DMS 273 treated with DMSO at 0.1 percent for 48 hours (cell line): ENCODE measurements at regions not wholly inside any gene's neighbourhood (a gene's known extent, or its start where the extent isn't known, plus 50 kb on each side); places are given as distances from the start of the nearest gene placed in this dataset.
"Not testable (repeated sequence)": the region's sequence is repeated elsewhere in the genome, so short reads cannot be mapped to it uniquely, and the experiment has no call there.

Source experiments
- DNase-seq: peaks from one replicate; lab custom pipeline; 2025; lab: John Stamatoyannopoulos, UW

DNA sequence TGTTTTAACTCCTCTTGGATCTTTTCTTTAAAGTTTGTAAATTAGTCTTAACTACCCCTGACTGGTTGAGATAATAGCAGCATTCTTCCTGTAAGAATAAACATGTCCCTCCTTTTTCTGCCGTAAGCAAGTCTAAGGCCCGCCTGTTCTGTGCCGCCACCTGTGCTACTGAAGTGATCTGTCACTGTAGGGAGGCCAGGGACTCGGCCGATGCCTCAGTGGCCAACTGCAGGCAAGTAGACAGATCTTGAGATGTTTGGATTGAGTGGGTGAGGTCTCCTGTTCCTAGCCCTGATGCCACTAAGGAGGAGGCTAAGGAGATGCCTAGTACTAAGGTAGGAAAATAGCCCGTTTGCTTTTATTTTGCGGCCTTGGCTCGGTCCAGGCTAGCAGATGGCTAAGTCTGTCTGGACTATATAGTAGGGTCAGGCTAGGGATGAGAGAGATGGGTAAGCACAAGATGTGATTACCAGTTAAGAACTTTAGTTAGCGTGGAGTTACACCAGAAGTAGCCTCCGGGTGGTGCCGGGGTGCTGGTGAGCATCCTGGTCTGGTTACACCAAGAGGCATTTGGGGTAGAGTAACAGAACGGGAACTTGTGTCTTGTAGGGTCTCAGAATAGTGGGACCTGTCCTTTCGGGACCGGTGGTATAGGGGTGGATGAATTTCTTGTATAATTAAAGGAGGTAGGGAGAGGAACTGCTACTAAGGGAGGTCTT is 584.2 kb downstream of the SUCLG1 start:
- no peak for DNase-seq

DNA sequence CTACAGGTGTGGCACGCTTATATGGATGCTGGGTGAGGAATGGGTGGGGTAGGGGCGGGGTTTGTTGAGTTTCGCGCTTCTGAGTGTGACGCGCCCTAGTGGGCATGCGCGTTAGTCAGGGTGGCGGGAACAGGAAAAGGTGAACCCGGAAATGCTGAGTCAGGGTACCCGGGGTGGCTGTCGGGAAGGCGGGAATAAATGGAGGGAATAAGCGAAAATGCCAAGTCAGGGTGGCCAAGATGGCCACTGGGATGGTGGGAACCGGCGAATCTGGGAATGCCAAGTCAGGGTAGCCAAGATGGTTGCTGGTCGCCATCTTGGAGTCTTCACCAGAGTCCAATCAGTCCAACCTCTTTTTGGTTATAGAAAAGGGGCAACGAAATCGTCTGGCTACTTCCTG is 585.0 kb downstream of the SUCLG1 start:
- no peak for DNase-seq

DNA sequence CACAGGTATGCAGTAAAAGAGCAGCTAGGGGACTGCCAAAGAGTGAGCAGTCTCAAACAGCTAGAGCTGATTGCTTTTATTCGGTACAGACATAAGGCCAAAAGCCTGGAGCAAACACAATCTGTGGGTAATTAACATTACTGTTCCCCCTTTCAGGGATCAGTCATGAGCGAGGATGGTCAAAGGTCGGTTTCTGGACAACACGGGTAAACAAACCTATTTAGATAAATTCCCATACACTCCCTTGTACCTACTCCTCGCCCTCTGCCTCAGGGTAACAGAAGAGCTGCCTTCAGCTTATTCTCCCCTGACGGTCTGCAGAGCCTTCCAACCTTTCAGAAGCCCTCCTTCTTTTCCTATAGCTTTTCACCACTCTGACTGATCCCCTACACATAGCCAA is 586.0 kb downstream of the SUCLG1 start:
- DNase-seq: no peak

DNA sequence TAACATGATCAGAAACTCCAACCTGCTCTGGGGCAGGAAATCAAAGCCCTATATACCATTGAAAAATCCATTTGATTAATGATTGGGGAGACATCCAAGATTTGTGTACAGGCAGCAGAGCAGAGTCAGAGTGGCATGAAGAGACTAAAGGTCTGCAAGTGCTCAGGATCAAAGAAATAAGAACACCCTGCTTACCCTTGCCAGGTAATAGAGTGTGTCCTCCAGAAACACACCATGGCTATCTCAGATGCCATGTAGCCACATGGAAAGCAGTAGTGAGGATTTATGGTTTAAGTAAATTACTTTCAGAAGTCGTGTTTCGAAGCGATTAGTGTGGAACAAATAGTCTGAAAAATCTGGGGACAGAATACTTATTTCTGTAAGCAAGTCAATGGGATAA is 592.9 kb downstream of the SUCLG1 start:
- DNase-seq: no peak

DNA sequence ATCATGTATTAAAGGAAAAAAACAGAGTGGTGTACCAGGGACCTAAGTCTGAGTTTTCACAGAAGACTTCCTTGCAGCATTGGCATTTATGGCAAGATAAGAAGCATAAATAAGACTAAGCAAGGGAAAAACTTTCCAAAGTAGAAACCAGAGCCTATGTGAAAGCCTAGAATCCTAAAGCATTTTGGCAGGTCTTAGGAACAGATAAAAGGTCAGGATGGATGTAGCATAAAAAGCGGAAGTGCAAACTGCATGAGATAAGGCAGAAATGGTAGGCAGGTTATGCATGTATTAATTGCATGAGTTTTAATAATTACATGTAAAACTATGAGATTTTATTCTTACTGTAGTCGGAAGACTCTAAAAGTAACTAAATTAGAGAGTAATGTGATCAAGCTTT is 596.5 kb downstream of the SUCLG1 start:
- DNase-seq: no peak

DNA sequence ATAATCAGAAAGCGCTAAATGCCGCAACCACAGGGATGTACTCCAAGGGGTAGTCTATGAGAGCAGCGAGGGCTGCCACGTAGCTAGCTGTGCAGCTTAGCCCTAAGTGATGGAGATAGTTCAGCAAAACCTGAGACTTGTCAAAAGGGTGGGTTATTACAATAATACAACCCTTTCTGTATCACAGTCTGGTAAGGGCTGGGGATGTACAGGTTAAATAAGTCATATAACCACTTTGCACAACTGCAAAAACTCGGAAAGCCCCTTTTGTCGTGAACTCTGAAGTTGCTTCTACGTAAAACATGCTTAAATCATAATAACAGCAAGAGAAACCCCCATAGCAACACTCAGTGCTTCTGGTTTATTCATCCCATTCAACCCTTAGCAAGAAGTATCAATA is 598.8 kb downstream of the SUCLG1 start:
- no peak for DNase-seq

DNA sequence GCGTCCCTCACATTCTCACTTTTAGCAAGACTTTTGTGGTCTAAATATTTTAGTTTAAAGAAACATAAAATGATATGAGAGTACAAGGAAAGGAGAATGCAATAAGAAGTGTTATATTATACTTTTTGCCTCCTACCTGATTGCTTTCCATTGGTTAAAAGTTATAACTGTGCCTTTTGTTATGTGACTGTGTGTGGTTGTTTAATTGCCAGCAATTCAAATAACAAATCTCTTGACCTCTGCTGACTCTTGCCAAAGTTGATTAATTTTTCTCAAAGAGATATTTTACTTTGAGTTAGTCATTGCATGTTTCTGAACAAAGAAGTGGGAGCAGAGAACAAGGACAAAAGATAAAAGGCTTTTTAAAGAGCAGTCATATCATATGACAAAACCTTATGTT is 599.5 kb downstream of the SUCLG1 start:
- DNase-seq: no peak

DNA sequence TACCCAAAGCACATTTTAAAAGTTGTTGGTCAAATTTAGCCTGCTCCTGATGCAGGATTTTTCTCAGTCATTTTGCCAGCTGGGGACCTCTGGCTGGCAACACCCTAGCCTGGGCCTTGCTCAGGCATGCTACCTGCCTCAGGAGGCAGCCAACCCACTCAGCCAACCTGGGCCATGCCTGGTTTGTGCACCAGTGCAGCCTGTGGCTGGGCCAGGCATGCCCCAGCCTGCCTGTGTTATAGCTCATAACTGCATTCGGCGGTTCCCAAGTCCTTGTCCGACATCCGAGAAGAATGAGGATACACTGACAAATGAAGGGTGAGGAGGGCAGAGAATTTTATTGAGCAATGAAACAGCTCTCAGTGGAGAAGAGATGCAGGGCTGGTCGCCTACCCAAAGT is 608.0 kb downstream of the SUCLG1 start:
- DNase-seq: no peak

DNA sequence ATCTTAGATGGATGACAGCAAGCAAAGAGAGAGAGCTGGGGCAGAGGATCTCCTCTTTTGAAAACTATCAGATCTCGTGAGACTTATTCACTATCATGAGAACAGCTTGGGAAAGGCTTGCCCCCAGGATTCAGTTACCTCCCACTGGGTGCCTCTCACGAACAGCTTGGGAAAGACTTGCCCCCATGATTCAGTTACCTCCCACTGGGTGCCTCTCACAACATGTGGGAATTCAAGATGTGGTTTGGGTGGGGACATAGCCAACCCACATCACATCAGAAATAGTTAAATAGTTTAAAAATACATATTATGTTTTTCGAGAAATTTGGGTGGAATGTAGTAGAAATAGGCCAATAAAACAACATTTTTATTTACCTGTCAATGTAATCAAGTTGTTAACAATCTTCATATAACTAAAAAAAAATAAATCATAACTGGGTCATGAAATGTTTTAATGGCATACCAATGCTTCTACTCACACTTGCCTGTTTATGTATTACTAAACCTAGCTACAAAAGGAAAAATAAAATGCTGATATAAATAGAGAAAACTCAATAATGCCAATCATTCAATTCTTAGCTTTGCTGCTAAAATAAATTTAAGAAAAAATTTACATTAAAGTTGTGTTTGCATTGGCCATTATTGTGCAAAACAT is 608.9 kb downstream of the SUCLG1 start:
- DNase-seq: no peak

DNA sequence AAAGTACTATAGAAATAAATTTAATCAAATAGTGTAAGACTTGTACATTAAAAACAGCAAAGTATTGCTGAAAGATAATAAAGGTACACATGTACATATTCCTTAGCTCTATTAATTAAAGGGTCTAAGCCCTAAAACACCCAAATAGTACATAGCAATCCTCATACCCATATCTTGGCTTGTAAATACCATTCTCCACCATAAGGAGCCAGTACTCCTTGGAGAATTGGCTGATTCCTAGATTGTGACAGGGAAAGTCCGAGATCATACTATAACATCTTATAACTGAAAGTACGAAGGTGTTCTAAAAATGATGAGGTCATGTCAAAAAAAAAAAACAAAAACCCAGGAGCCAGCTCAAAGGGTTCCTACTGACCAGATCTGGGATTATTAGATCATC is 614.6 kb downstream of the SUCLG1 start:
- no peak for DNase-seq

DNA sequence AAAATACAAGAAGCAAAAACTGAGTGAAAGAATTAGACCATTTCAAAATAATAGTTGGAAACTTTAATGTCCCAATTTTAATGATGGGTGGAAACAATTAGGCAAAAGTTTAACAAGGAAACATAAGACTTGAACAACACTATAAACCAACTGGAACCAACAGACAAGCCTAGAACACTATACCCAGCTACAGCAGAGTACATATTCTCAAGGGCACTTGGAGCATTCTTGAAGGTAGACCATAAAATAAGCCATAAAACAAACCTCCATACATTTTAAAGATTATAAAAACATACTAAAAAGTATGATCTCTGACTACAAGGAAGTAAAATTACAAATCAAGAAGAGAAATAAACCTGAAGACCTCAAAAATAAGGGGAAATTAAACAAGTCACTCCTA is 616.7 kb downstream of the SUCLG1 start:
- DNase-seq: no peak

DNA sequence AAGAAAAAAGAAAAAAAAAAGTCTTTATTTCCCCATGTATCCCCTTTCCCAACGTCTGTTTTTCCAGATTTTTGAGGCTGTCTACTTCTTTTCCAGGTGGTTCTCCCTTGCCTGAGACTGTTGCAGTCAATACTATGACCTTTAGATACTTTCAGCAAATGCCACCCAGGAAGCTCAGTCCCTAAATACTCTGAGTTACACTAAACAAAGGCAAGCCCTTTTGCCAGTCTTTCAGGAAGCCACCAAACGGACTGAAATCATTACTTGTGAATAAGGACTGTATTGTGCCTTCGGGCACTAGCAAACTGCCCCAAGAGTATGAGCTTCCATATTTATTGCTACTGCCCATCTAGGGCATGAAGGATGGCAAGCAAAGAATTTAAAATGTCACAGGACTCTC is 621.3 kb downstream of the SUCLG1 start:
- no peak for DNase-seq

DNA sequence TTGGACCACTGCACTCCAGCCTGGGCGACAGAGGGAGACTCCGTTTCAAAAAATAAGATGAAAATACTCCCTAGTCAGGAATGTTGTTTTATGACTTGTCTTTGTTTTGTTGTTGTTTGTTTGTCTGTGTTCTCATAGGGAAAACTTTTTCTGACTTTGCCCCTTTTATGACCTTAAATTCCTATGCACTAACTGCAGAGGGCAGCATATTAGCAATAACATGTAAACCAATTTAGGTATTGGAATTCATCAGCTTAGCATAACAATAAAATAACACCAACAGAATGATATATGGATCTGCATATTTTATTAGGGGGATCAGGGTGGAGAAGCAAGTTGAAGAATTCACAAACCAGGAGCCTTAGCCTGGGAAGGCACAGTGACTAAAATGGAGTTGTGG is 631.5 kb downstream of the SUCLG1 start:
- DNase-seq: no peak

DNA sequence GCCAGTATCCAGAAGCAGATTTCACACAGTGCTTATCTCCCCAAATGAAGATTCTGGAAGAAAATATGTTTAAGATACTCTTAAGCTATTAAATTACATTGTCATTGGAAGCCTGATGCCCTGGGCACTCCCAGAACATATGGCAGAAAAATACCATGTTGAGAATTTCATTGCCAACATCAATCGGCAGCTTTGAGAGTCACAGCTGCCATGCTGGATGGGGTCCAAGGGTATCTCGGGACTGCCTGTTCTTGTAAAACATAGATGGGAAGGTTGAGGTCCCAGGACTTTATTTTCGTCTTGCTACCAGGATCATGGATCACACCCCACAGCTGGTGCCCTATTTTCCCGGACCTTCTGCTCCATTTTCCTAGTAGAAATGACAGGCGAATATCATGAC is 632.5 kb downstream of the SUCLG1 start:
- peak; percentile 93 for DNase-seq

DNA sequence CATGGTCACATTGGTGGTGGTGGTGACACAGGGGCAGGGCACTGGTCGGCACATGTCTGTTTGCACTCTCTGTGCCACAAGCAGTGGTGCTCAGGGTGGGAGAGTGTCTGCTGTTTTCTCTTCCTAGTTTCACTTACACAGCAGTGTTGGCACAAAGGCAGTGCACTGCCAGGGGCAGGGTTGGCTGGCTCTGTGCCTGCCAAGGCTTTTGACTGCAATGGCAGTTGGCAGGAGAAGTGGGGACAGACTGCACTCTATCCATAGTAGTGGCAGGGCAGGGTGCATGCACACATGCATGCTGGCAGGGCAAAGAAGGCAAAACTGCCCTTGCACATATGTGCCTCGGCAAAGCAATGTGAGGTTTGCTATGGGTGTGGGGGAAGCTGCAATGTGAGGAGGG is 635.9 kb downstream of the SUCLG1 start:
- no peak for DNase-seq

DNA sequence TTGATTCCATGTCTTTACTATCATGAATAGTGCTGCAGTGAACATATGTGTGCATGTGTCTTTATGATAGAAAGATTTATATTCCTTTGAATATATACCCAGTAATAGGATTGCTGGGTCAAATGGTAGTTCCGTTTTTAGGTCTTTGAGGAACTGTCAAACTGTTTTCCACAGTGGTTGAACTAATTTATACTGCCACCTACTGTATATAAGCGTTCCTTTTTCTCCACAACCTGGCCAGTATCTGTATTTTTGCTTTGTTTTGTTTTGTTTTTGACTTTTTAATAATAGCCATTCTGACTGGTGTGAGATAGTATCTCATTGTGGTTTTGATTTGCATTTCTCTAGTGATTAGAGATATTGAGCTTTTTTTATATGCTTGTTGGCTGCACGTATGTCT is 641.6 kb downstream of the SUCLG1 start:
- no peak for DNase-seq

DNA sequence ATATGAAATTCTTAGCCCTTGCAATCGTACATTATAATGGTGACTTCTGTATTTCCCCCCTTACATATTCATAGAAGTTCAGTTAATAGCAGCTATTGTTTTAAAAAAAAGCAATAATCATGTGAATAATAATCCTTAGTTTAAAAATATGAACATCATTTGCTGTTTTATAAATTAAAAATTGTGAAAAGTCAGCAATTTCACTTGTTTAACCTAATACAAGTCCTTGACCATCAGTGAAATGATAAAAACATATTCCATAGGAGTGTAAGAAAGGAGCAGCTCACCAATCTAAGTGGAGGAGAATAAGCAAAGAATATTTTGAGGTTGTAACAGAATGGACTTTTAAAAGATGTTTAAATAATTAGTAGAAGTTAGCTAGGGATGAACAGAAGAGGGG is 650.2 kb downstream of the SUCLG1 start:
- DNase-seq: no peak

DNA sequence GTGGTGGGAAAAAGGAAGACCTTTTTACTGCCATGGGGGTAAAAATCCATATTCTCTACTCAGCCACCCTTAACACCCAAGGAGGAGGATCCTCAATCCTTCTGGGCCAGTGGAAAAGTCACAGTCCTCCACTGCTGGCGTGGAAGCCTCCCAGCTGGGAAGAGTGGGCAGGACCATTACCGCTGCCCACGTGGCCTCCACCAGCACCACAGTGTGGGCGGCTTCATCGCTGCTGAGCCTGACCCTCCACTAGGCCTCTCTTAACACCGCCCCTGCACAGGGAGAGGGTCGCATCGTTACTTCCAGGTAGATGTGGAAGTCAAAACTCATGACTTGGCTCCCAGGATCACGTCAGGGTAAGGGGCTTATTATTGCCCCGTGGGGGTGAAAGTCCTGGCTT is 656.5 kb downstream of the SUCLG1 start:
- no peak for DNase-seq

DNA sequence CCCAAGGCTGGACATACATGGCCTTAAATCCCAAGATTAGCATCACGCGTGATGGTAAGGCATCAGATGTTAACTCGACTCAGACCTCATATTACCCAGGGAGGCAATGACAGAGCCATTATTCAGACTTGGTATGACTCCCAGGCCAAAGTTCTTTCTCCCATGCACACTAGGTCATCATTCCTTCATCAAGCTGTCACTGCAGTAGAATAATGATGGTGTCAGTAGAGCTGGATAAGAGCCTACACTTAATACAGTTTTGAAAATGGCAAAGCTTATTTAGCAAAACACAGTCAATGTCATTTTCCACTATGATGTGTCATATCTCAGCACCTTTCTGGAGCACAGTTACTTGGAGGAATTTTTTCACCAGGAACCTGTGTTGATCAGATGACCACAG is 663.3 kb downstream of the SUCLG1 start:
- no peak for DNase-seq

DNA sequence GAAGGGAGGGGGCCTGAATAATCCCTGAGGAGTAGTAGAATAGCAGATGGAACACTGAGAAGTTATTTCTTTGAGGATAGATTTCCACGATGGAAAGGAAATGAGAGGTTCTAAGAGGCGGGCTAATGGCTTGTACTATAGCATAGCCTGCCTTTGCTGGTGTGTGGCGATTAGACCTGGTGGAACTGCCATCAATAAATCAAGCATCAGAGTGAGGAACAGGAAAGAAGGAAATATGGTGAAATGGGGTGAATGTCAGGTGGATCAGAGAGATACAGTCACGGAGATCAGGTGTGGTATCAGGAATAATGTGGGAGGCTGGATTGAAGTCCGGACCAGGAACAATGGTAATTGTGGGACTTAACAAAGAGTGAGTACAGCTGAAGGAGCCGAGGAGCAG is 668.6 kb downstream of the SUCLG1 start:
- DNase-seq: not testable (repeated sequence)

DNA sequence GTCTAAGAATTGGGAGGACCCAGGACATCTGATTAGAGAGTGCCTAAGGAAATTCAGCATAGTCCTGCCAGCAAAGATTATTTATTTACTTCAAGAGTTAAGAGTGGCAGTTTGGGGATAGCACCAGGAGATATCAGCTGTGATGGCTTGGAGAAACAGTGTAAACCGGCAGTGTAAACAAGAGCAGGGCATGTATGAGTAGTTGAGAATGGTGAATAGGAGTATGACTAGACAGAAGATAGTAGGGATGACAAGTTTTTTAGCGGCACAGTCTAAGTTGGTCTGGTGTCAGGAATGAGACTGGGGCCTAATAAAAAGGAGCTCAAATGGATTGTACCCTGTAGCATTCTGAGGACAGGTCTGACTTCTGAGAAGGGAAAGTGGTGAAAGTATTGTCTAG is 669.4 kb downstream of the SUCLG1 start:
- not testable (repeated sequence) for DNase-seq

DNA sequence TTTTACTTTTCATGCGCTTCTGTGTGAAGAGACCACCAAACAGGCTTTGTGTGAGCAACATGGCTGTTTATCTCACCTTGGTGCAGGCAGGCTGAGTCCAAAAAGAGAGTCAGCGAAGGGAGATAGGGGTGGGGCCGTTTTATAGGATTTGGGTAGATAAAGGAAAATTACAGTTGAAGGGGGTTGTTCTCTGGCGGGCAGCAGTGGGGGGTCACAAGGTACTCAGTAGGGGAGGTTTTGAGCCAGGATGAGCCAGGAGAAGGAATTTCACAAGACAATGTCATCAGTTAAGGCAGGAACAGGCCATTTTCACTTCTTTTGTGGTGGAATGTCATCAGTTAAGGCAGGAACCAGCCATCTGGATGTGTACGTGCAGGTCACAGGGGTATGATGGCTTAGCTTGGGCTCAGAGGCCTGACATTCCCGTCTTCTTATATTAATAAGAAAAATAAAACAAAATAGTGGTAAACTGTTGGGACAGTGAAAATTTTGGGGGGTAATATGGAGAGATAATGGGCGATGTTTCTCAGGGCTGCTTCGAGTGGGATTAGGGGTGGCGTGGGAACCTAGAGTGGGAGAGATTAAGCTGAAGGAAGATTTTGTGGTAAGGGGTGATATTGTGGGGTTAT is 670.0 kb downstream of the SUCLG1 start:
- DNase-seq: not testable (repeated sequence)

DNA sequence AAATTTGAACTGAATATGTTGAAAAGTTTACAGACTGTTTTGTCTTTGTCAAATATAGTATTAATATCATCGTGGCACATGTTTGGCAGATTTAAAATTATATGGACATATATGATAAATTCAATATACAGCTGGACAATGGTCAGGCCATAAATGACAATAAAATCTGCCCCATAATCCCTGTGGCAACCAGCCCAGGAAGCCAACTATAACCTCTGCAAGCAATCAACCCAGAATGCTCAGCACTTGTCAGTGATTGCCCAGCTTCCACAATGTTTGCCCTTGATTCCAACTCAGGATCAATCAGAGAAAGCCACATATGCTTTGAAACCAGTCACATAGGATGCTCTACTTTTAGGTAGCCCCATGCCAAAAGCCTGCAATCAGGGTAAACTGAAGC is 671.9 kb downstream of the SUCLG1 start:
- DNase-seq: no peak

DNA sequence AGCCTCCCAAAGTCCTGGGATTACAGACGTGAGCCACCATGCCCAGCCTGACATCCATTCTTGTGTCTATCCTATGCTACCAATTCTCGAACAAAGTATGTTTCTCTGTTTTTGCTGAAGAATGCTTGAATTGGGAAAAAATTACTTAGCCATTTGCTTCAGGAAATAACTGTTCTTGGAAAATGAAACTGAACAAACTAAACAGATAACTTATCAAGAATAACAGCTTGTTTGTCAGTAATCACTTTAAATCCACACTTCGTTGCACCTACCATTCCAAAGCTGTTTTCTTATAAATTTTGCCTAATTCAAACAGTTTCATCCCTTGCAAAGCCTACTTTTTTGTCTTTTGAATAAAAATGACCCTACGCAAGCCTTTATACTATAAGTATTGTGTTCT is 672.9 kb downstream of the SUCLG1 start:
- no peak for DNase-seq
